ENCODE measurements at regions not wholly inside any gene's neighbourhood (a gene's known extent, or its start where the extent isn't known, plus 50 kb on each side); places are given as distances from the start of the nearest gene placed in this dataset.

DNA sequence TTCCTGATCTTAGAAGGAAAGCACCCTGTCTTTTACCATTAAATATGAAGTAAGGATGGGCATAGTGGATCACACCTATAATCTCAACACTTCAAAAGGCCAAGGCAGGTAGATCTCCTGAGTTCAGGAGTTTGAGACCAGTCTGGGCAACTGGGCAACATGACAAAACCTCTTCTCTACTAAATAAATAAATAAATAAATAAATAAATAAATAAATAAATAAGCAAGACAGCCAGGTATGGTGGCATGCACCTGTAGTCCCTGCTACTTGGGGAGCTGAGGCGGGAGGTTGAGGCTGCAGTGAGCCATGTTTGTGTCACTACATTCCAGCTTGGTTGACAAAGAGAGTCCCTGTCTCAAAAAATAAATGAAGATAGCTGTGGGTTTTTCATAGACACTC, 313.1 kb downstream of the RPS24 start:
- TF ChIP-seq RAD21 (IDR thresholded peaks at IDR 0.05; ENCODE audit: low read depth) = no peak
- TF ChIP-seq YY1 (IDR thresholded peaks at IDR 0.05; ENCODE audit: low read depth) = no peak
- TF ChIP-seq EP300 (IDR thresholded peaks at IDR 0.05; ENCODE audit: borderline replicate concordance) = no peak
- TF ChIP-seq TCF12 (IDR thresholded peaks at IDR 0.05; ENCODE audit: low read depth) = no peak
- TF ChIP-seq, protein P1, sequence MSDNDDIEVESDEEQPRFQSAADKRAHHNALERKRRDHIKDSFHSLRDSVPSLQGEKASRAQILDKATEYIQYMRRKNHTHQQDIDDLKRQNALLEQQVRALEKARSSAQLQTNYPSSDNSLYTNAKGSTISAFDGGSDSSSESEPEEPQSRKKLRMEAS (IDR thresholded peaks at IDR 0.05) = no peak
- TF ChIP-seq, protein P2, sequence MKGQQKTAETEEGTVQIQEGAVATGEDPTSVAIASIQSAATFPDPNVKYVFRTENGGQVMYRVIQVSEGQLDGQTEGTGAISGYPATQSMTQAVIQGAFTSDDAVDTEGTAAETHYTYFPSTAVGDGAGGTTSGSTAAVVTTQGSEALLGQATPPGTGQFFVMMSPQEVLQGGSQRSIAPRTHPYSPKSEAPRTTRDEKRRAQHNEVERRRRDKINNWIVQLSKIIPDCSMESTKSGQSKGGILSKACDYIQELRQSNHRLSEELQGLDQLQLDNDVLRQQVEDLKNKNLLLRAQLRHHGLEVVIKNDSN (IDR thresholded peaks at IDR 0.05) = no peak
- no peak for TF ChIP-seq TAF1 (IDR thresholded peaks at IDR 0.05; ENCODE audit: low read depth)
- no peak for TF ChIP-seq CREB1 (IDR thresholded peaks at IDR 0.05; ENCODE audit: low read depth)
- TF ChIP-seq TEAD4 (IDR thresholded peaks at IDR 0.05) = no peak
- TF ChIP-seq, protein P3, sequence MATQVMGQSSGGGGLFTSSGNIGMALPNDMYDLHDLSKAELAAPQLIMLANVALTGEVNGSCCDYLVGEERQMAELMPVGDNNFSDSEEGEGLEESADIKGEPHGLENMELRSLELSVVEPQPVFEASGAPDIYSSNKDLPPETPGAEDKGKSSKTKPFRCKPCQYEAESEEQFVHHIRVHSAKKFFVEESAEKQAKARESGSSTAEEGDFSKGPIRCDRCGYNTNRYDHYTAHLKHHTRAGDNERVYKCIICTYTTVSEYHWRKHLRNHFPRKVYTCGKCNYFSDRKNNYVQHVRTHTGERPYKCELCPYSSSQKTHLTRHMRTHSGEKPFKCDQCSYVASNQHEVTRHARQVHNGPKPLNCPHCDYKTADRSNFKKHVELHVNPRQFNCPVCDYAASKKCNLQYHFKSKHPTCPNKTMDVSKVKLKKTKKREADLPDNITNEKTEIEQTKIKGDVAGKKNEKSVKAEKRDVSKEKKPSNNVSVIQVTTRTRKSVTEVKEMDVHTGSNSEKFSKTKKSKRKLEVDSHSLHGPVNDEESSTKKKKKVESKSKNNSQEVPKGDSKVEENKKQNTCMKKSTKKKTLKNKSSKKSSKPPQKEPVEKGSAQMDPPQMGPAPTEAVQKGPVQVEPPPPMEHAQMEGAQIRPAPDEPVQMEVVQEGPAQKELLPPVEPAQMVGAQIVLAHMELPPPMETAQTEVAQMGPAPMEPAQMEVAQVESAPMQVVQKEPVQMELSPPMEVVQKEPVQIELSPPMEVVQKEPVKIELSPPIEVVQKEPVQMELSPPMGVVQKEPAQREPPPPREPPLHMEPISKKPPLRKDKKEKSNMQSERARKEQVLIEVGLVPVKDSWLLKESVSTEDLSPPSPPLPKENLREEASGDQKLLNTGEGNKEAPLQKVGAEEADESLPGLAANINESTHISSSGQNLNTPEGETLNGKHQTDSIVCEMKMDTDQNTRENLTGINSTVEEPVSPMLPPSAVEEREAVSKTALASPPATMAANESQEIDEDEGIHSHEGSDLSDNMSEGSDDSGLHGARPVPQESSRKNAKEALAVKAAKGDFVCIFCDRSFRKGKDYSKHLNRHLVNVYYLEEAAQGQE (IDR thresholded peaks at IDR 0.05; ENCODE audit: low read depth) = no peak
- TF ChIP-seq ZBTB7A (IDR thresholded peaks at IDR 0.05; ENCODE audit: low read depth) = no peak
- no peak for TF ChIP-seq NFIC (IDR thresholded peaks at IDR 0.05)

All from Ishikawa (cell line).